ENCODE measurements at regions not wholly inside any gene's neighbourhood (a gene's known extent, or its start where the extent isn't known, plus 50 kb on each side); places are given as distances from the start of the nearest gene placed in this dataset.

DNA sequence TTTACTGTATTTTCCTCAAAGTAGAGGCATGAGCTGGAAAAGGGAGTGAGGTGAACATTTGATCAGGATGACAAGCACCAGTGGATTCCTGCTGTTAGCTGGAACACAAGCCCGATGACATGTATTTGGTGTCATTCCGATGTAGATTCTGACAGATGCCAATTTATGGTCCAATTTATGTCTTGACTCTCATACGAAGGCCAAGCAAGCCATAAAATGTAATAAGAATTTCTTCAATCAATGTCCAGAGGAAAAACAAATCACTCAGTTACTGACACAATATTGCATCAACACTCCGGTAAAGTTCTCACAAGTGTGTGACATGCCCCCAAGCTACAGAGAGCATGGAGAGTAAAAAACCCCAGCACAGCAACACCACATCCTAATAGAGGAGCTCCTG is 138.3 kb upstream of the ZNF521 start:
- TF ChIP-seq MAX (IDR thresholded peaks at IDR 0.05) (no peak), EGR1 (IDR thresholded peaks at IDR 0.05) (no peak), CREB1 (IDR thresholded peaks at IDR 0.05; ENCODE audit: low read depth) (no peak), YY1 (IDR thresholded peaks at IDR 0.05; ENCODE audit: low read depth) (no peak), TEAD4 (IDR thresholded peaks at IDR 0.05) (no peak), TAF1 (IDR thresholded peaks at IDR 0.05; ENCODE audit: low read depth) (no peak), NFIC (IDR thresholded peaks at IDR 0.05) (no peak), ZBTB7A (IDR thresholded peaks at IDR 0.05; ENCODE audit: low read depth) (no peak), USF1 (IDR thresholded peaks at IDR 0.05) (no peak), CEBPB (IDR thresholded peaks at IDR 0.05) (no peak)

Data from Ishikawa (cell line).